ENCODE measurements at regions not wholly inside any gene's neighbourhood (a gene's known extent, or its start where the extent isn't known, plus 50 kb on each side); places are given as distances from the start of the nearest gene placed in this dataset.
"Not testable (repeated sequence)": the region's sequence is repeated elsewhere in the genome, so short reads cannot be mapped to it uniquely, and the experiment has no call there.

DNA sequence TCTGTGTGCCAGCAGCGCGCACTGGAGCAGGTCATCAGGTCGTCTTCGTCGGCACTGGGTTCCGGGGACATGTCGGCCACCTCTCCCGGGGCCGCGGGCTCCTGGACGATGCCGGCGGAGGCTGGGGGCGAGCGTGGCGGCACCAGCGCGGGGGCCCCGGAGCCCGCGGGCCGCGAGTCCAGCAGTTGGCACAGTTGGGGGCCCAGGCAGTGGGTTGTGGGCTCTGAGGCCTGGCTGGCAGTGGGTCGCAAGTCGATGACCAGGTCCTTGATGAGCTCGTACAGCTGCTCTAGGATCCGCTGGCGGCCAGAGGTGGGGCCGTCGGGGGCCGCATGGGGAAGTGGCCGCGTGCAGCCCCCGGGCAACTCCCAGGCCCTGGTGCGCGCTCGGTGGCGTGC, 300.5 kb downstream of the CCDC74A start:
- Histone ChIP-seq H3K36me3 (ENCODE audit: insufficient read depth, low read length) (no peaks in the 10 kb centered on the region), H4K20me1 (ENCODE audit: insufficient read depth, low read length) (no peaks in the 10 kb centered on the region), H3K27me3 (ENCODE audit: insufficient read depth, low read length) (no peaks in the 10 kb centered on the region), H3K9me3 (ENCODE audit: low read depth, low read length) (no peaks in the 10 kb centered on the region), H3K4me2 (ENCODE audit: insufficient read depth, low read length) (no peak overlapping the region), H3K4me1 (ENCODE audit: insufficient read depth, low read length) (no peaks in the 10 kb centered on the region), H2AFZ (ENCODE audit: low read length) (no peak overlapping the region), H3K79me2 (ENCODE audit: insufficient read depth, low read length) (no peaks in the 10 kb centered on the region), H3K4me3 (ENCODE audit: insufficient read depth, low read length) (no peak overlapping the region), H3K27ac (ENCODE audit: low read depth, low read length) (no peak overlapping the region)
- DNase-seq (ENCODE audit: insufficient read length, low spot score, missing footprints), result no peak
- TF ChIP-seq, protein P1, sequence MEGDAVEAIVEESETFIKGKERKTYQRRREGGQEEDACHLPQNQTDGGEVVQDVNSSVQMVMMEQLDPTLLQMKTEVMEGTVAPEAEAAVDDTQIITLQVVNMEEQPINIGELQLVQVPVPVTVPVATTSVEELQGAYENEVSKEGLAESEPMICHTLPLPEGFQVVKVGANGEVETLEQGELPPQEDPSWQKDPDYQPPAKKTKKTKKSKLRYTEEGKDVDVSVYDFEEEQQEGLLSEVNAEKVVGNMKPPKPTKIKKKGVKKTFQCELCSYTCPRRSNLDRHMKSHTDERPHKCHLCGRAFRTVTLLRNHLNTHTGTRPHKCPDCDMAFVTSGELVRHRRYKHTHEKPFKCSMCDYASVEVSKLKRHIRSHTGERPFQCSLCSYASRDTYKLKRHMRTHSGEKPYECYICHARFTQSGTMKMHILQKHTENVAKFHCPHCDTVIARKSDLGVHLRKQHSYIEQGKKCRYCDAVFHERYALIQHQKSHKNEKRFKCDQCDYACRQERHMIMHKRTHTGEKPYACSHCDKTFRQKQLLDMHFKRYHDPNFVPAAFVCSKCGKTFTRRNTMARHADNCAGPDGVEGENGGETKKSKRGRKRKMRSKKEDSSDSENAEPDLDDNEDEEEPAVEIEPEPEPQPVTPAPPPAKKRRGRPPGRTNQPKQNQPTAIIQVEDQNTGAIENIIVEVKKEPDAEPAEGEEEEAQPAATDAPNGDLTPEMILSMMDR (IDR thresholded peaks at IDR 0.05; ENCODE audit: extremely low read depth, low read depth, low read length), result no peak

DNA sequence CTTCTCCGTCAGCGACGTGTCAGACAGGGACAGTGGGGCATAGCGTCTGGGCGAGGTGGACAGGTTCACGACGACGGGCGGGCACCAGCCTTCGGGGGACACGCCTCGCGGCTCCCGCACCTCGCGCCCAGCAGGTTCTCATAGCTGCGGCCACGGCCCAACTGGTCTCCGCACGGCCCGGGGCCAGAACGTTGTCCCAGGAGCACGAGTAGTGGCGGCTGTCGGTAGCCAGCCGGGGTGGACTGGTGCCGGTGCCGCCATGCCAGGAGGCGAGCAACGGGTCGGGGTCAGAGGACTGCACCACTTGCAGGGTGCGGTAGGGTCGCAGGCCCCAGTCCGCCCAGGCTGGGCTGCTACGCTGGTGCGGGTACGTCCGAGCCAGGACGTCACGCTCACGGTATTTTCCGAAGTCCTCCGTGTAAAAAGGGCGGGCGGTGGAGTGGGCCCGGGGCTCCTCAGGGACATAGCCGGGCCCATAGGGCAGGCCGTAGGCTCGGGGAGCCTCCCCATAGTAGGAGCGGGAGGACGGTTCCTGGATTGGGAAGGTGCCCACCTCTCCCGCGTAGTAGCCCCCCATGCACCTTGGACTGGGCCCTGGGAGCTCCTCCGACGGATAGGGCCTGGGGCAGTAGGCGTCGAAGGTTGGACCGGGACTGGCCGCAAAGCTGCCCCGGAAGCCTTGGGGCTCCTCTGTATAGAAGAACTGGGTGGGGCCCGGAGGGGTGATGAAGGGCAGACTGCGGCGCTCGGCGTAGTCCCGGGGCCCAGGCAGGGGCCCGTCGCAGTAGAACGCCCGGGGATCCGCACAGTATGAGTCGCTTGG, 301.2 kb downstream of the CCDC74A start:
- H3K4me3 ChIP-seq (ENCODE audit: insufficient read depth, low read length); H3K4me2 ChIP-seq (ENCODE audit: insufficient read depth, low read length); H4K20me1 ChIP-seq (ENCODE audit: insufficient read depth, low read length); H3K27me3 ChIP-seq (ENCODE audit: insufficient read depth, low read length); H3K79me2 ChIP-seq (ENCODE audit: insufficient read depth, low read length); H3K27ac ChIP-seq (ENCODE audit: low read depth, low read length); DNase-seq (ENCODE audit: insufficient read length, low spot score, missing footprints); H3K9me3 ChIP-seq (ENCODE audit: low read depth, low read length); H3K36me3 ChIP-seq (ENCODE audit: insufficient read depth, low read length); H2AFZ ChIP-seq (ENCODE audit: low read length); H3K4me1 ChIP-seq (ENCODE audit: insufficient read depth, low read length): not testable (repeated sequence)

GRCh38 chr2:131829456-131830241, 302.0 kb downstream of the CCDC74A start:
- not testable (repeated sequence) for H3K27ac ChIP-seq (ENCODE audit: low read depth, low read length); H3K36me3 ChIP-seq (ENCODE audit: insufficient read depth, low read length); H2AFZ ChIP-seq (ENCODE audit: low read length); H3K9me3 ChIP-seq (ENCODE audit: low read depth, low read length); H3K4me3 ChIP-seq (ENCODE audit: insufficient read depth, low read length); H3K4me2 ChIP-seq (ENCODE audit: insufficient read depth, low read length); H4K20me1 ChIP-seq (ENCODE audit: insufficient read depth, low read length); H3K79me2 ChIP-seq (ENCODE audit: insufficient read depth, low read length); DNase-seq (ENCODE audit: insufficient read length, low spot score, missing footprints); H3K4me1 ChIP-seq (ENCODE audit: insufficient read depth, low read length); H3K27me3 ChIP-seq (ENCODE audit: insufficient read depth, low read length)

- H3K4me2 ChIP-seq (ENCODE audit: insufficient read depth, low read length); H3K4me1 ChIP-seq (ENCODE audit: insufficient read depth, low read length); H3K36me3 ChIP-seq (ENCODE audit: insufficient read depth, low read length); H3K27ac ChIP-seq (ENCODE audit: low read depth, low read length); H3K9me3 ChIP-seq (ENCODE audit: low read depth, low read length); H3K4me3 ChIP-seq (ENCODE audit: insufficient read depth, low read length); H2AFZ ChIP-seq (ENCODE audit: low read length); H4K20me1 ChIP-seq (ENCODE audit: insufficient read depth, low read length); H3K27me3 ChIP-seq (ENCODE audit: insufficient read depth, low read length); H3K79me2 ChIP-seq (ENCODE audit: insufficient read depth, low read length): not testable (repeated sequence)
- peak; percentile 68 for DNase-seq (ENCODE audit: insufficient read length, low spot score, missing footprints)
Measured at GRCh38 chr2:131830242-131830945, 302.7 kb downstream of the CCDC74A start.

DNA sequence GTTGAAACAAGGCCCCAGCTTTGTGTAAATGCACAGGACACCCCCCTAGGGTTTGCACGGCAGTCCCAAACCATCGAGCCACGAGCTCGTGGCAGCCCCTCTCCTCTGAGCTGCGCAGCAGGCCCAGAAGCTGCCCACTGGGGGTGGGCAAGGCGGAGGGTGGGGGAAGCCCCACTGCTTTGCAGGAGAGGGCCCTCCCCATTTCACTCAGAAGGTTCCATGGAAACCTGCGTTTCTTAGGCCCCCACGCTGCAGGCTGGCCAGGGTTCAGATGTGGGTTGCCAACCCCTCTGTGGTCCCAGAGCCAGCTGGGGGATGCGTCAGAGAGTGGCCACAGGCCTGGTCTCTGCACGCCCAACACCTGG, 303.2 kb downstream of the CCDC74A start:
- not testable (repeated sequence) for H3K9me3 ChIP-seq (ENCODE audit: low read depth, low read length); H2AFZ ChIP-seq (ENCODE audit: low read length); H3K36me3 ChIP-seq (ENCODE audit: insufficient read depth, low read length); H3K27me3 ChIP-seq (ENCODE audit: insufficient read depth, low read length); DNase-seq (ENCODE audit: insufficient read length, low spot score, missing footprints); H4K20me1 ChIP-seq (ENCODE audit: insufficient read depth, low read length); H3K4me2 ChIP-seq (ENCODE audit: insufficient read depth, low read length); H3K79me2 ChIP-seq (ENCODE audit: insufficient read depth, low read length); H3K4me3 ChIP-seq (ENCODE audit: insufficient read depth, low read length); H3K4me1 ChIP-seq (ENCODE audit: insufficient read depth, low read length); H3K27ac ChIP-seq (ENCODE audit: low read depth, low read length)

- DNase-seq (ENCODE audit: insufficient read length, low spot score, missing footprints), result peak; percentile 54
- H3K4me1 ChIP-seq (ENCODE audit: insufficient read depth, low read length); H3K4me2 ChIP-seq (ENCODE audit: insufficient read depth, low read length); H3K27ac ChIP-seq (ENCODE audit: low read depth, low read length); H2AFZ ChIP-seq (ENCODE audit: low read length); H3K4me3 ChIP-seq (ENCODE audit: insufficient read depth, low read length); H3K79me2 ChIP-seq (ENCODE audit: insufficient read depth, low read length); H4K20me1 ChIP-seq (ENCODE audit: insufficient read depth, low read length); H3K9me3 ChIP-seq (ENCODE audit: low read depth, low read length); H3K27me3 ChIP-seq (ENCODE audit: insufficient read depth, low read length); H3K36me3 ChIP-seq (ENCODE audit: insufficient read depth, low read length): not testable (repeated sequence)
Measured at GRCh38 chr2:131831450-131832208, 303.9 kb downstream of the CCDC74A start.

DNA sequence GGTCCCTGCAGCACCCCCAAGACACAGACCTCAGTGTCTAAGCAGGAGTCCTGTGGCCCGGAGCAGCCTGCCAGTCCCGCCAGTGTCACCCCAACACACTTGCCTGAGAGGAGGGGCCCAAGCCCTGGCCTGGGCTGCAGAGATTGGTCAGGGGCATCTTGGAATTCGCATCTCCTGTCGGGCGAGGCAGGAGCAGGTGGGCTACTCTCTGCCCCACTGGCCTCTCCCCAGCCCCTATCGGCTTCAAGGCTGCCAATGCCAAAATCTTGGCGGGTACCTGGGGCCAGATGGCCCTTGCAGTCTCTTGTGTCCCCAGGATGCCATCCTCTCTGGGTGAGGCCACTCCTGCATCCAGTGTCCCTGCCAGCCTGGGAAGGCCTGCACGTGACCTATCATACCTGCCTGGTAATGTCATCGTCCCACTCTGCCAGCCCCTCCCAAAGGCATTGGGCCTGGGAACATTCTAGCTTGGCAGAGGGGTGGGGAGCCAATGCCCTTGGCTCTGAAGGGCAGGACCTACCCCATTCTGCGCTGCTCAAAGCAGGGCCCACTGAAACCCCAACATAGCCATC, 304.6 kb downstream of the CCDC74A start:
- not testable (repeated sequence) for H3K4me1 ChIP-seq (ENCODE audit: insufficient read depth, low read length); H3K27ac ChIP-seq (ENCODE audit: low read depth, low read length); H3K79me2 ChIP-seq (ENCODE audit: insufficient read depth, low read length); H4K20me1 ChIP-seq (ENCODE audit: insufficient read depth, low read length); H3K4me3 ChIP-seq (ENCODE audit: insufficient read depth, low read length); H2AFZ ChIP-seq (ENCODE audit: low read length); DNase-seq (ENCODE audit: insufficient read length, low spot score, missing footprints); H3K4me2 ChIP-seq (ENCODE audit: insufficient read depth, low read length); H3K36me3 ChIP-seq (ENCODE audit: insufficient read depth, low read length); H3K9me3 ChIP-seq (ENCODE audit: low read depth, low read length); H3K27me3 ChIP-seq (ENCODE audit: insufficient read depth, low read length)
